ENCODE measurements at regions not wholly inside any gene's neighbourhood (a gene's known extent, or its start where the extent isn't known, plus 50 kb on each side); places are given as distances from the start of the nearest gene placed in this dataset.

GRCh38 chr18:72140007-72140406 lies 404.1 kb downstream of the CBLN2 start:
- TF ChIP-seq CTCF (conservative IDR thresholded peaks at IDR 0.05; ENCODE audit: low read depth, low read length) (no peak), EZH2 (IDR thresholded peaks at IDR 0.05; ENCODE audit: borderline replicate concordance, low read depth, low read length, poor library complexity, severe bottlenecking) (no peak)

All from A673 (cell line).